ENCODE measurements at regions not wholly inside any gene's neighbourhood (a gene's known extent, or its start where the extent isn't known, plus 50 kb on each side); places are given as distances from the start of the nearest gene placed in this dataset.

- no peak overlapping the region for H3K4me3 Mint-ChIP-seq
- H3K27me3 Mint-ChIP-seq (ENCODE audit: low read depth, poor library complexity), result peaks cover 14% of the 10 kb centered on the region
- H3K9me3 Mint-ChIP-seq, result peaks cover 20% of the 10 kb centered on the region
- peaks cover 12% of the 10 kb centered on the region for H3K4me1 Mint-ChIP-seq
- TF ChIP-seq CTCF (IDR thresholded peaks at IDR 0.05), result no peak
- H3K36me3 Mint-ChIP-seq (ENCODE audit: low read depth), result no peaks in the 10 kb centered on the region
- DNase-seq, result no peak
- no peak overlapping the region for H3K27ac Mint-ChIP-seq
Observed at GRCh38 chr10:124212702-124213101, 119.3 kb upstream of the CHST15 start.

- Mint-ChIP-seq H3K36me3 (ENCODE audit: low read depth) (no peaks in the 10 kb centered on the region), H3K9me3 (peaks cover 28% of the 10 kb centered on the region), H3K4me1 (peaks cover 12% of the 10 kb centered on the region), H3K4me3 (no peak overlapping the region), H3K27me3 (ENCODE audit: low read depth, poor library complexity) (peaks cover 14% of the 10 kb centered on the region), H3K27ac (no peak overlapping the region)
- no peak for DNase-seq
- no peak for TF ChIP-seq CTCF (IDR thresholded peaks at IDR 0.05)
Observed at GRCh38 chr10:124211921-124212320, 118.5 kb upstream of the CHST15 start.

- no peak overlapping the region for H3K4me3 Mint-ChIP-seq
- H3K27me3 Mint-ChIP-seq (ENCODE audit: low read depth, poor library complexity), result peaks cover 10% of the 10 kb centered on the region
- H3K4me1 Mint-ChIP-seq, result peaks cover 12% of the 10 kb centered on the region
- no peaks in the 10 kb centered on the region for H3K36me3 Mint-ChIP-seq (ENCODE audit: low read depth)
- no peak for DNase-seq
- no peak for TF ChIP-seq CTCF (IDR thresholded peaks at IDR 0.05)
- peaks cover 32% of the 10 kb centered on the region for H3K9me3 Mint-ChIP-seq
- H3K27ac Mint-ChIP-seq, result no peak overlapping the region
Observed at GRCh38 chr10:124210263-124210662, 116.9 kb upstream of the CHST15 start.

GRCh38 chr10:124207391-124207790, 114.0 kb upstream of the CHST15 start:
- Mint-ChIP-seq H3K27ac (no peak overlapping the region), H3K36me3 (ENCODE audit: low read depth) (no peaks in the 10 kb centered on the region), H3K9me3 (peaks cover 45% of the 10 kb centered on the region), H3K4me1 (no peaks in the 10 kb centered on the region), H3K4me3 (no peak overlapping the region), H3K27me3 (ENCODE audit: low read depth, poor library complexity) (peaks cover 14% of the 10 kb centered on the region)
- TF ChIP-seq CTCF (IDR thresholded peaks at IDR 0.05), result no peak
- DNase-seq, result no peak

GRCh38 chr10:124206616-124207015, 113.2 kb upstream of the CHST15 start:
- H3K27ac Mint-ChIP-seq, result no peak overlapping the region
- H3K4me1 Mint-ChIP-seq, result no peaks in the 10 kb centered on the region
- TF ChIP-seq CTCF (IDR thresholded peaks at IDR 0.05), result no peak
- H3K36me3 Mint-ChIP-seq (ENCODE audit: low read depth), result no peaks in the 10 kb centered on the region
- peaks cover 47% of the 10 kb centered on the region for H3K9me3 Mint-ChIP-seq
- DNase-seq, result no peak
- no peak overlapping the region for H3K4me3 Mint-ChIP-seq
- H3K27me3 Mint-ChIP-seq (ENCODE audit: low read depth, poor library complexity), result peaks cover 14% of the 10 kb centered on the region

GRCh38 chr10:124205432-124205831, 112.0 kb upstream of the CHST15 start:
- Mint-ChIP-seq H3K27me3 (ENCODE audit: low read depth, poor library complexity) (peaks cover 8% of the 10 kb centered on the region), H3K27ac (no peak overlapping the region), H3K9me3 (peaks cover 45% of the 10 kb centered on the region), H3K36me3 (ENCODE audit: low read depth) (no peaks in the 10 kb centered on the region), H3K4me3 (no peak overlapping the region), H3K4me1 (no peaks in the 10 kb centered on the region)
- no peak for TF ChIP-seq CTCF (IDR thresholded peaks at IDR 0.05)
- DNase-seq, result no peak
